ENCODE measurements at regions not wholly inside any gene's neighbourhood (a gene's known extent, or its start where the extent isn't known, plus 50 kb on each side); places are given as distances from the start of the nearest gene placed in this dataset.

DNA sequence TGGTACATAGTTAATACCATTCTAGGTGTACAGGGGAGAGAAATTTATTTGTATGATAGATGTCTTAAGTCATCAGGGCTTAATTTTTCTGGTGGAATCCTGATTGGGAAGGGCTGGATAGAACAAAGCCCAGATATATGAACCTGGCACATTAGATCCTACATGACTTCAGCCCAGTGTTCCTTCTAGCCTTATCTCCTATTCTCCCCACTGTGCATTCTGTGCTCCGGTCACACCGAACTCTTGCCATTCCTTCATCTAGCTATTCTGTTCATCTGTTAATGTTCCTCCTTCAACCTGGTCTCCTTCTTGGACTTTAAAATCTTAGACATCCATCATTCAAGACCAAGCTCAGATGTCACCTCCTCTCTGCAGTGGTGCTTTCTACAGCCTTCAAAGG lies 68.9 kb upstream of the EED start:
- DNase-seq (ENCODE audit: low spot score in 2 of 2), result no peak
- no peaks in the 10 kb centered on the region for H3K36me3 ChIP-seq
- H3K27me3 ChIP-seq, result no peaks in the 10 kb centered on the region
- H3K9me3 ChIP-seq, result no peaks in the 10 kb centered on the region
- H3K27ac ChIP-seq, result no peak overlapping the region
- H3K4me1 ChIP-seq, result peaks cover 42% of the 10 kb centered on the region
- TF ChIP-seq, protein P1, sequence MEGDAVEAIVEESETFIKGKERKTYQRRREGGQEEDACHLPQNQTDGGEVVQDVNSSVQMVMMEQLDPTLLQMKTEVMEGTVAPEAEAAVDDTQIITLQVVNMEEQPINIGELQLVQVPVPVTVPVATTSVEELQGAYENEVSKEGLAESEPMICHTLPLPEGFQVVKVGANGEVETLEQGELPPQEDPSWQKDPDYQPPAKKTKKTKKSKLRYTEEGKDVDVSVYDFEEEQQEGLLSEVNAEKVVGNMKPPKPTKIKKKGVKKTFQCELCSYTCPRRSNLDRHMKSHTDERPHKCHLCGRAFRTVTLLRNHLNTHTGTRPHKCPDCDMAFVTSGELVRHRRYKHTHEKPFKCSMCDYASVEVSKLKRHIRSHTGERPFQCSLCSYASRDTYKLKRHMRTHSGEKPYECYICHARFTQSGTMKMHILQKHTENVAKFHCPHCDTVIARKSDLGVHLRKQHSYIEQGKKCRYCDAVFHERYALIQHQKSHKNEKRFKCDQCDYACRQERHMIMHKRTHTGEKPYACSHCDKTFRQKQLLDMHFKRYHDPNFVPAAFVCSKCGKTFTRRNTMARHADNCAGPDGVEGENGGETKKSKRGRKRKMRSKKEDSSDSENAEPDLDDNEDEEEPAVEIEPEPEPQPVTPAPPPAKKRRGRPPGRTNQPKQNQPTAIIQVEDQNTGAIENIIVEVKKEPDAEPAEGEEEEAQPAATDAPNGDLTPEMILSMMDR (IDR thresholded peaks at IDR 0.05), result no peak
- TF ChIP-seq POLR2A (IDR thresholded peaks at IDR 0.05) (no peak), EP300 (IDR thresholded peaks at IDR 0.05) (no peak)
- H3K4me3 ChIP-seq, result no peak overlapping the region
- 100% methylated on average over 2 of the region's 2 CpGs for WGBS

DNA sequence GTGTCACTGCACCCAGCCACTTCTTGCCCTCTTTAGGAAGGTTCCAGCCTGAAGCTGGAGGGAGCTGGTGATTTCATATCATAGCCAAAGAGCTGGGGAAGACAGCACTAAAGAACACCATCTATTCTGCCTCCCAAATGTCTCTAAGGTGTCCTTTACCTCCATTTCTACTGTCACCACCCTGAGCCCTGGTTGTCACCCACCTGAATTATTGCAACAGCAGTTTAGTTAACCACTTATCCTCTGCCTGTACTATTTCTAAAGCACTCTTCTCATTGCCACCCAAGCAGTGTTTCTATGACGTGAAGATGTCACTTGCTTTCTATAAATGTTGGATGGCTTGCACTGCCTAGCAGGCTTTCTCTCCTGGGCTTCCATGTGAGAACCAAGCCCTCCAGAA lies 69.4 kb upstream of the EED start:
- TF ChIP-seq EP300 (IDR thresholded peaks at IDR 0.05) (no peak), POLR2AphosphoS5 (IDR thresholded peaks at IDR 0.05) (no peak), POLR2A (IDR thresholded peaks at IDR 0.05) (no peak)
- TF ChIP-seq, protein P1 (IDR thresholded peaks at IDR 0.05), result no peak
- no peak for DNase-seq (ENCODE audit: low spot score in 2 of 2)
- peaks cover 42% of the 10 kb centered on the region for H3K4me1 ChIP-seq
- H3K9me3 ChIP-seq, result no peaks in the 10 kb centered on the region
- no peaks in the 10 kb centered on the region for H3K27me3 ChIP-seq
- no peak overlapping the region for H3K4me3 ChIP-seq
- WGBS, result 92% methylated on average over 1 of the region's 1 CpG
- peak overlapping the region; percentile 77 for H3K27ac ChIP-seq
- H3K36me3 ChIP-seq, result no peaks in the 10 kb centered on the region

GRCh38 chr11:86174101-86175046 lies 70.2 kb upstream of the EED start:
- DNase-seq (ENCODE audit: low spot score in 2 of 2), result peak in 1 of 2 donors; percentile 68
- H3K9me3 ChIP-seq, result no peaks in the 10 kb centered on the region
- peaks cover 42% of the 10 kb centered on the region for H3K4me1 ChIP-seq
- H3K4me3 ChIP-seq, result no peak overlapping the region
- H3K27ac ChIP-seq, result peak overlapping the region; percentile 77
- H3K27me3 ChIP-seq, result no peaks in the 10 kb centered on the region
- peak in 2 of 3 donors; percentile 17 to 19 for TF ChIP-seq POLR2AphosphoS5 (IDR thresholded peaks at IDR 0.05)
- no peak for TF ChIP-seq EP300 (IDR thresholded peaks at IDR 0.05)
- 29% methylated on average over 8 of the region's 8 CpGs for WGBS
- no peaks in the 10 kb centered on the region for H3K36me3 ChIP-seq

DNA sequence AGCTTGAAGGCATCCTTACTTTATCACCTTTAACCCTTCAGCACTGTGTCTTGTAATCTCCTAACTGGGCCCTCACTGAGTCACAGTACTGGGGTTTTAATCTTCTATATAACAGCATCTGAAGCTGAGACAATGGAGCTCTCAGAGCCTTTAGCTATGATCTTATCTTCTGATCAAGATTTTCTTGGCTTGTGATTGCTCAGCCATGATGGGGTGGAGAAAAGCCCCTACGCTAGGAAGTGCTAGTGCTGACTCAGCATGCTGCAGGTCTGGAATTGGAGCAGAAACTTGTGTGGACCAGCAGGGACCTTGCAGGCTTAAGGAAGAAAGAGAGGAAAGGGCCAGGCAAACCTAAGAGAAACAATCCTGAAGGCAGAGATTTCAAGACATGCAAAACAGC lies 71.7 kb upstream of the EED start:
- no peak for DNase-seq (ENCODE audit: low spot score in 2 of 2)
- H3K4me1 ChIP-seq, result peaks cover 42% of the 10 kb centered on the region
- H3K4me3 ChIP-seq, result no peak overlapping the region
- WGBS, result 63% methylated on average over 1 of the region's 1 CpG
- H3K27ac ChIP-seq, result peak overlapping the region; percentile 77
- TF ChIP-seq EP300 (IDR thresholded peaks at IDR 0.05) (no peak), POLR2A (IDR thresholded peaks at IDR 0.05) (no peak), POLR2AphosphoS5 (IDR thresholded peaks at IDR 0.05) (no peak)
- TF ChIP-seq, protein P1 (IDR thresholded peaks at IDR 0.05), result no peak
- H3K36me3 ChIP-seq, result no peaks in the 10 kb centered on the region
- H3K27me3 ChIP-seq, result no peaks in the 10 kb centered on the region
- no peaks in the 10 kb centered on the region for H3K9me3 ChIP-seq

DNA sequence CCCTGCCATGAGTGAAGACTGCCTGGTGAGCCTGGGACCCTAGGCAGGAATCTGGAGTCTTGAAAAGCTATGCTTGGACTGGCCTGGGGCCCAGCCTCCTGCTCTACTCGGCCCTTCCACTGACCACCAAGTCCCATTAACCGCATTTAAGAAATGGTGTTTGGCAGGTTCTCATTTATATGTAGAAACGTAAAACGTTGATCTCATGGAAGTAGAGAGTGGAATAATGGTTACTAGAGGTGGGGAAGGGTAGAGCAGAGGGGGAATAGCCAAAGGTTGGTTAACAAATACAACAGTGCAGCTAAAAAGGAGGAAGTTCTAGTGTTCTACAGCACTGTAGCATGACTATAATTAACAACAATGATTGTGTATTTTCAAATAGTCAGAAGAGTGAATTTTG lies 72.9 kb upstream of the EED start:
- Histone ChIP-seq H3K9me3 (no peaks in the 10 kb centered on the region), H3K27me3 (no peaks in the 10 kb centered on the region), H3K27ac (no peak overlapping the region), H3K4me3 (no peak overlapping the region), H3K36me3 (no peaks in the 10 kb centered on the region), H3K4me1 (peaks cover 50% of the 10 kb centered on the region)
- DNase-seq (ENCODE audit: low spot score in 2 of 2), result no peak
- 95% methylated on average over 4 of the region's 4 CpGs for WGBS
- TF ChIP-seq POLR2AphosphoS5 (IDR thresholded peaks at IDR 0.05) (no peak), POLR2A (IDR thresholded peaks at IDR 0.05) (no peak), EP300 (IDR thresholded peaks at IDR 0.05) (no peak)
- TF ChIP-seq, protein P1 (IDR thresholded peaks at IDR 0.05), result no peak

Measured in suprapubic skin (tissue), 4 donors.